WTC11 (cell line): ENCODE measurements at regions not wholly inside any gene's neighbourhood (a gene's known extent, or its start where the extent isn't known, plus 50 kb on each side); places are given as distances from the start of the nearest gene placed in this dataset.

ENCODE experiments used
- ATAC-seq: fragments of 200-7000 bp; cut with Tn5 transposase; 2 replicates; pipeline ENCODE4 v1.10.0; 2021; ENCODE audit warnings: mild to moderate bottlenecking, moderate library complexity
- CTCF ChIA-PET: fragments of 300-600 bp; sonication (Branson Sonifier 250); formaldehyde crosslinking; loops from one replicate; lab custom pipeline; 2021; ENCODE audit warnings: antibody characterized with exemption; lab: Charles Lee
- POLR2A ChIA-PET: fragments of 350-600 bp; sonication (Branson Sonifier 250); formaldehyde crosslinking; loops from one replicate; lab custom pipeline; 2021; ENCODE audit warnings: antibody characterized with exemption; lab: Charles Lee
- DNase-seq: peaks from one replicate; pipeline ENCODE4 v3.0.0; 2021; ENCODE audit warnings: low spot score
- H3K27ac Mint-ChIP-seq: 2 replicates; pipeline ENCODE4 v1.8.0; 2021; ENCODE audit warnings: mixed read lengths
- H3K27me3 Mint-ChIP-seq: 2 replicates; pipeline ENCODE4 v1.8.0; 2021; ENCODE audit warnings: low read depth, mild to moderate bottlenecking, moderate library complexity, mixed read lengths
- H3K36me3 Mint-ChIP-seq: 2 replicates; pipeline ENCODE4 v1.8.0; 2021; ENCODE audit warnings: mixed read lengths
- H3K4me1 Mint-ChIP-seq: 2 replicates; pipeline ENCODE4 v1.8.0; 2022; ENCODE audit warnings: mixed read lengths
- H3K4me3 Mint-ChIP-seq: 2 replicates; pipeline ENCODE4 v1.8.0; 2021; ENCODE audit warnings: mild to moderate bottlenecking, moderate library complexity, mixed read lengths
- H3K9me3 Mint-ChIP-seq: 2 replicates; pipeline ENCODE4 v1.8.0; 2021; ENCODE audit warnings: mixed read lengths
- AR ChIP-seq: fragments of 250-450 bp; sonication (Bioruptor Pico); IDR thresholded peaks from 2 replicates; pipeline ENCODE4 v1.9.0; 2021; ENCODE audit warnings: mild to moderate bottlenecking
- ATF1 ChIP-seq: sonication (generic); formaldehyde crosslinking; IDR thresholded peaks from 2 replicates; pipeline ENCODE4 v1.8.1; 2023; ENCODE audit warnings: mild to moderate bottlenecking, moderate library complexity, missing genetic modification reagents
- ATF2 ChIP-seq: sonication (generic); formaldehyde crosslinking; IDR thresholded peaks from 2 replicates; pipeline ENCODE4 v1.8.1; 2022; ENCODE audit warnings: low read depth, missing genetic modification reagents, borderline replicate concordance
- CDX4 ChIP-seq: fragments of 250-450 bp; sonication (Bioruptor Pico); IDR thresholded peaks from 2 replicates; pipeline ENCODE4 v1.9.0; 2021; ENCODE audit warnings: moderate library complexity, mild to moderate bottlenecking, inconsistent platforms, borderline replicate concordance
- EMX1 ChIP-seq: fragments of 250-450 bp; sonication (Bioruptor Pico); IDR thresholded peaks from 2 replicates; pipeline ENCODE4 v1.8.0; 2021; ENCODE audit warnings: mild to moderate bottlenecking
- FOXP1 ChIP-seq: sonication (generic); formaldehyde crosslinking; IDR thresholded peaks from 2 replicates; pipeline ENCODE4 v1.8.0; 2022; ENCODE audit warnings: missing genetic modification reagents, mild to moderate bottlenecking, moderate library complexity, borderline replicate concordance
- KAT7 ChIP-seq: sonication (generic); formaldehyde crosslinking; IDR thresholded peaks from 2 replicates; pipeline ENCODE4 v1.8.1; 2023; ENCODE audit warnings: missing genetic modification reagents, mild to moderate bottlenecking, borderline replicate concordance
- MLX ChIP-seq: sonication (generic); formaldehyde crosslinking; IDR thresholded peaks from 2 replicates; pipeline ENCODE4 v1.8.1; 2023; ENCODE audit warnings: mild to moderate bottlenecking, missing genetic modification reagents, moderate library complexity
- MXD4 ChIP-seq: fragments of 250-450 bp; sonication (Bioruptor Pico); IDR thresholded peaks from 2 replicates; pipeline ENCODE4 v1.8.0; 2021; ENCODE audit warnings: mild to moderate bottlenecking, moderate library complexity, borderline replicate concordance
- MYBL2 ChIP-seq: sonication (generic); formaldehyde crosslinking; IDR thresholded peaks from 2 replicates; pipeline ENCODE4 v1.8.1; 2023; ENCODE audit warnings: mild to moderate bottlenecking, moderate library complexity, missing genetic modification reagents
- OVOL2 ChIP-seq: fragments of 250-450 bp; sonication (Bioruptor Pico); IDR thresholded peaks from 2 replicates; pipeline ENCODE4 v1.9.0; 2021; ENCODE audit warnings: mild to moderate bottlenecking, borderline replicate concordance
- SP1 ChIP-seq: sonication (generic); formaldehyde crosslinking; conservative IDR thresholded peaks from 2 replicates; pipeline ENCODE4 v1.8.1; 2022; ENCODE audit warnings: missing genetic modification reagents
- TEAD4 ChIP-seq: sonication (generic); formaldehyde crosslinking; IDR thresholded peaks from 2 replicates; pipeline ENCODE4 v1.8.0; 2022; ENCODE audit warnings: mild to moderate bottlenecking, missing genetic modification reagents
- ZBTB21 ChIP-seq: sonication (generic); formaldehyde crosslinking; IDR thresholded peaks from 2 replicates; pipeline ENCODE4 v1.8.1; 2023; ENCODE audit warnings: mild to moderate bottlenecking, missing genetic modification reagents, borderline replicate concordance
- ZBTB43 ChIP-seq: sonication (generic); formaldehyde crosslinking; IDR thresholded peaks from 2 replicates; pipeline ENCODE4 v1.8.1; 2023; ENCODE audit warnings: mild to moderate bottlenecking, missing genetic modification reagents
- ZNF138 ChIP-seq: sonication (generic); formaldehyde crosslinking; conservative IDR thresholded peaks from 2 replicates; pipeline ENCODE4 v1.8.1; 2022; ENCODE audit warnings: mild to moderate bottlenecking, moderate library complexity, missing genetic modification reagents
- ZNF416 ChIP-seq: fragments of 250-450 bp; sonication (Bioruptor Pico); IDR thresholded peaks from 2 replicates; pipeline ENCODE4 v1.9.0; 2021; ENCODE audit warnings: mild to moderate bottlenecking, inconsistent platforms
- ZNF423 ChIP-seq: fragments of 250-450 bp; sonication (Bioruptor Pico); IDR thresholded peaks from 2 replicates; pipeline ENCODE4 v2.1.2; 2022; ENCODE audit warnings: mild to moderate bottlenecking, moderate library complexity
- ZNF532 ChIP-seq: fragments of 250-450 bp; sonication (Bioruptor Pico); IDR thresholded peaks from 2 replicates; pipeline ENCODE4 v1.9.0; 2021; ENCODE audit warnings: mild to moderate bottlenecking, borderline replicate concordance

GRCh38 chr11:98059488-98059887, 961.3 kb upstream of the CNTN5 start (continued):
- TF ChIP-seq ZBTB43 (CRISPR knock-in tag): no peak

- Mint-ChIP-seq H3K4me3 (no peak overlapping the region), H3K9me3 (no peaks in the 10 kb centered on the region), H3K27me3 (no peaks in the 10 kb centered on the region), H3K36me3 (no peaks in the 10 kb centered on the region), H3K27ac (no peak overlapping the region), H3K4me1 (0 out of 2 replicates have a peak, but pooled peaks cover 4% of the 10 kb centered on the region)
- ChIA-PET POLR2A (no interaction called here), CTCF (no interaction called here)
- ATAC-seq: no peak
- no peak for DNase-seq
- no peak for TF ChIP-seq MXD4 (CRISPR knock-in tag)
- TF ChIP-seq OVOL2 (CRISPR knock-in tag): no peak
- no peak for TF ChIP-seq EMX1 (CRISPR knock-in tag)
- TF ChIP-seq TEAD4: no peak
- TF ChIP-seq ATF1 (CRISPR knock-in tag): no peak
- TF ChIP-seq MLX (CRISPR knock-in tag): no peak
Observed at GRCh38 chr11:98060759-98061158, 960.0 kb upstream of the CNTN5 start.

GRCh38 chr11:98061858-98062257, 958.9 kb upstream of the CNTN5 start:
- Mint-ChIP-seq H3K4me3 (no peak overlapping the region), H3K27me3 (no peaks in the 10 kb centered on the region), H3K9me3 (no peaks in the 10 kb centered on the region), H3K36me3 (no peaks in the 10 kb centered on the region), H3K4me1 (0 out of 2 replicates have a peak, but pooled peaks cover 4% of the 10 kb centered on the region), H3K27ac (no peak overlapping the region)
- ATAC-seq: no peak
- no peak for DNase-seq
- TF ChIP-seq ZBTB21 (CRISPR knock-in tag) (no peak), ZNF416 (no peak), ZNF138 (CRISPR knock-in tag) (no peak), ZBTB43 (CRISPR knock-in tag) (no peak), CDX4 (CRISPR knock-in tag) (no peak), FOXP1 (no peak), SP1 (CRISPR knock-in tag) (no peak), ZNF423 (CRISPR knock-in tag) (no peak), ATF2 (no peak)
- CTCF ChIA-PET: no interaction called here
- POLR2A ChIA-PET: no interaction called here

GRCh38 chr11:98062714-98063113, 958.0 kb upstream of the CNTN5 start:
- DNase-seq (no peak), ATAC-seq (no peak)
- Mint-ChIP-seq H3K4me3 (no peak overlapping the region), H3K9me3 (no peaks in the 10 kb centered on the region), H3K4me1 (peaks cover 9% of the 10 kb centered on the region; the same call in 1 of the 2 replicates), H3K36me3 (no peaks in the 10 kb centered on the region), H3K27me3 (no peaks in the 10 kb centered on the region), H3K27ac (no peak overlapping the region)
- CTCF ChIA-PET: no interaction called here
- POLR2A ChIA-PET: no interaction called here
- TF ChIP-seq KAT7 (no peak), AR (CRISPR knock-in tag) (no peak), MYBL2 (CRISPR knock-in tag) (no peak), ATF1 (CRISPR knock-in tag) (no peak), ZBTB21 (CRISPR knock-in tag) (no peak), ZNF532 (CRISPR knock-in tag) (no peak)
